ENCODE measurements at regions not wholly inside any gene's neighbourhood (a gene's known extent, or its start where the extent isn't known, plus 50 kb on each side); places are given as distances from the start of the nearest gene placed in this dataset.

DNA sequence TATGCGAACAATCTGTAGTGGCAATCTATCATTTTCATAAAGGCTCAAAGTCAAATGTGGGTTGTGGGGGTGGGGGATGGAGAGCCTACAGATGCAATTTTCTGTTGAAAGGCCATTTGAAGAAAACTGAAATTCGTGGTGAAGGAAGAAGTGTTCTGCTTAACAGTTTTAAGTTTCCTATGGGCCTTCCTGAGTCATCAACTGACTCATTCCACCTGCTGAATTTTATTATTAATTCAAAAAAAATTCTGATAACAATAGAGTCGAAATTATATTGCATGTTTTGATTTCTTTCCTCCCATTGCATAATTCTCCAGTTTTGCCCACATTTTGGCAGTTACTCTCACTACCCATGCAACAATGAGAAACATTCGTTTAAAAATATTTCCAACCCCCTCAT, 622.3 kb upstream of the ARID1B start:
- in situ Hi-C loops (cut with HindIII; ENCODE audit: low sequenced_read_pairs) = no loop called here
- TF ChIP-seq, protein P1, sequence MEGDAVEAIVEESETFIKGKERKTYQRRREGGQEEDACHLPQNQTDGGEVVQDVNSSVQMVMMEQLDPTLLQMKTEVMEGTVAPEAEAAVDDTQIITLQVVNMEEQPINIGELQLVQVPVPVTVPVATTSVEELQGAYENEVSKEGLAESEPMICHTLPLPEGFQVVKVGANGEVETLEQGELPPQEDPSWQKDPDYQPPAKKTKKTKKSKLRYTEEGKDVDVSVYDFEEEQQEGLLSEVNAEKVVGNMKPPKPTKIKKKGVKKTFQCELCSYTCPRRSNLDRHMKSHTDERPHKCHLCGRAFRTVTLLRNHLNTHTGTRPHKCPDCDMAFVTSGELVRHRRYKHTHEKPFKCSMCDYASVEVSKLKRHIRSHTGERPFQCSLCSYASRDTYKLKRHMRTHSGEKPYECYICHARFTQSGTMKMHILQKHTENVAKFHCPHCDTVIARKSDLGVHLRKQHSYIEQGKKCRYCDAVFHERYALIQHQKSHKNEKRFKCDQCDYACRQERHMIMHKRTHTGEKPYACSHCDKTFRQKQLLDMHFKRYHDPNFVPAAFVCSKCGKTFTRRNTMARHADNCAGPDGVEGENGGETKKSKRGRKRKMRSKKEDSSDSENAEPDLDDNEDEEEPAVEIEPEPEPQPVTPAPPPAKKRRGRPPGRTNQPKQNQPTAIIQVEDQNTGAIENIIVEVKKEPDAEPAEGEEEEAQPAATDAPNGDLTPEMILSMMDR (IDR thresholded peaks at IDR 0.05; ENCODE audit: low read depth, low read length, missing control alignments) = no peak
- DNase-seq (ENCODE audit: low read depth) = no peak
- H3K4me3 ChIP-seq (ENCODE audit: low read depth, low read length) = no peak overlapping the region

- TF ChIP-seq, protein P1 (IDR thresholded peaks at IDR 0.05; ENCODE audit: low read depth, low read length, missing control alignments) = no peak
- H3K4me3 ChIP-seq (ENCODE audit: low read depth, low read length) = no peak overlapping the region
- in situ Hi-C loops (cut with HindIII; ENCODE audit: low sequenced_read_pairs) = no loop called here
- DNase-seq (ENCODE audit: low read depth) = no peak
These were observed 626.8 kb upstream of the ARID1B start for GRCh38 chr6:156150391-156150790.

DNA sequence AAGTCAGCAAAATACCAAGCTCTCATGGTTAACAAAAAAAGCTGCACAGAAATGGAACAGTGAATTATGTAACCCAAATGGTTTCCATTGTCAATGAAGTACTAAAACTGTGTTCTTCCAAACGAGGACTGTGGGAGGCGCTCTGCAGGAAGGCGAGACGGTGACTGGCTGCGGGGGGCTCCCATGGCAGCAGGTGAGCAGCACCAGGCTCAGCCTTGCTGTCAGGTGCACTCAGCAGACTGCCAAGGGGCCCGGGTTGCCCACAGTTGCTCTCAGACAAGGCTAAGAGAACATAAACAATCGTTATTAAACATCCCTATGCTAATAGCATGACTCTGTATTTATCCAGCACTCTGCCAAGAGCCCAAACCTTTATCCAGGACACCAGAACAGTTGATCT, 630.3 kb upstream of the ARID1B start:
- in situ Hi-C loops (cut with HindIII; ENCODE audit: low sequenced_read_pairs) = no loop called here
- TF ChIP-seq, protein P1 (IDR thresholded peaks at IDR 0.05; ENCODE audit: low read depth, low read length, missing control alignments) = no peak
- H3K4me3 ChIP-seq (ENCODE audit: low read depth, low read length) = no peak overlapping the region
- no peak for DNase-seq (ENCODE audit: low read depth)

GRCh38 chr6:156131221-156131903, 645.8 kb upstream of the ARID1B start:
- DNase-seq (ENCODE audit: low read depth) = no peak
- no peak overlapping the region for H3K4me3 ChIP-seq (ENCODE audit: low read depth, low read length)
- TF ChIP-seq, protein P1 (IDR thresholded peaks at IDR 0.05; ENCODE audit: low read depth, low read length, missing control alignments) = no peak
- in situ Hi-C loops (cut with HindIII; ENCODE audit: low sequenced_read_pairs) = no loop called here

- no peak for DNase-seq (ENCODE audit: low read depth)
- in situ Hi-C loops (cut with HindIII; ENCODE audit: low sequenced_read_pairs) = loop anchor here (10.0 kb wide), 1 partner anchor 62 kb away; no protein-coding TSS in a partner anchor
- TF ChIP-seq, protein P1 (IDR thresholded peaks at IDR 0.05; ENCODE audit: low read depth, low read length, missing control alignments) = no peak
- no peak overlapping the region for H3K4me3 ChIP-seq (ENCODE audit: low read depth, low read length)
These were observed 650.6 kb upstream of the ARID1B start for GRCh38 chr6:156126535-156126934.

- DNase-seq (ENCODE audit: low read depth) = no peak
- in situ Hi-C loops (cut with HindIII; ENCODE audit: low sequenced_read_pairs) = loop anchor here (10.0 kb wide), 1 partner anchor 61 kb away; no protein-coding TSS in a partner anchor
- H3K4me3 ChIP-seq (ENCODE audit: low read depth, low read length) = no peak overlapping the region
- TF ChIP-seq, protein P1 (IDR thresholded peaks at IDR 0.05; ENCODE audit: low read depth, low read length, missing control alignments) = no peak
These were observed 651.3 kb upstream of the ARID1B start for GRCh38 chr6:156125844-156126243.

Measured in astrocyte of the cerebellum (primary cell).